IMR-90 (cell line): ENCODE measurements at regions not wholly inside any gene's neighbourhood (a gene's known extent, or its start where the extent isn't known, plus 50 kb on each side); places are given as distances from the start of the nearest gene placed in this dataset.

Experiments
- ATAC-seq: fragments of 200-7000 bp; cut with Tn5 transposase; 2 replicates; pipeline ENCODE4 v1.9.1; 2020; ENCODE audit warnings: low read depth, mild to moderate bottlenecking, moderate library complexity
- BruUV-seq: library from RNA; stranded (reverse); fragments of 400-500 nt; replicated peaks from 2 replicates; lab custom pipeline; 2021; lab: Mats Ljungman, UMichigan
- CTCF ChIA-PET: fragments of 300-600 bp; formaldehyde crosslinking; extraction: SDS; loops from one replicate; lab custom pipeline; 2021; ENCODE audit warnings: antibody characterized with exemption; lab: Yijun Ruan, JAX
- POLR2A ChIA-PET: fragments of 300-600 bp; sonication (Branson Sonifier 250); formaldehyde crosslinking; loops from one replicate; lab custom pipeline; 2022; ENCODE audit warnings: antibody characterized with exemption; ENCODE audit not compliant: unreplicated experiment; lab: Charles Lee
- DNase-seq: peaks from one replicate; pipeline ENCODE4 v3.0.0; 2013
- H2AFZ ChIP-seq: replicated peaks from 2 replicates; pipeline ENCODE3; 2013; ENCODE audit warnings: low read length, mild to moderate bottlenecking; ENCODE audit not compliant: poor library complexity
- H2AK5ac ChIP-seq: 2 replicates; pipeline ENCODE4 v1.6.1; 2013; ENCODE audit warnings: low read depth, low read length, inconsistent platforms
- H2AK9ac ChIP-seq: replicated peaks from 2 replicates; pipeline ENCODE3; 2013; ENCODE audit warnings: mild to moderate bottlenecking, low read depth, low read length, moderate library complexity; ENCODE audit not compliant: poor library complexity
- H2BK120ac ChIP-seq: 2 replicates; pipeline ENCODE4 v1.6.1; 2013; ENCODE audit warnings: low read depth, low read length, inconsistent platforms
- H2BK15ac ChIP-seq: 3 replicates; pipeline ENCODE4 v1.6.1; 2013; ENCODE audit warnings: low read depth, low read length, inconsistent platforms
- H2BK20ac ChIP-seq: 2 replicates; pipeline ENCODE4 v1.6.1; 2013; ENCODE audit warnings: low read depth, mild to moderate bottlenecking, inconsistent platforms, low read length, moderate library complexity
- H2BK5ac ChIP-seq: 2 replicates; pipeline ENCODE4 v1.6.1; 2013; ENCODE audit warnings: mild to moderate bottlenecking, low read depth, low read length, inconsistent platforms; ENCODE audit not compliant: poor library complexity, severe bottlenecking
- H3K14ac ChIP-seq: replicated peaks from 2 replicates; pipeline ENCODE4 v1.6.1; 2013; ENCODE audit warnings: low read depth, low read length, inconsistent platforms
- H3K18ac ChIP-seq: 2 replicates; pipeline ENCODE4 v1.6.1; 2013; ENCODE audit warnings: low read depth, low read length, control low read depth
- H3K23ac ChIP-seq: 2 replicates; pipeline ENCODE4 v1.6.1; 2013; ENCODE audit warnings: low read depth, low read length, inconsistent platforms
- H3K27ac ChIP-seq: 2 replicates; pipeline ENCODE4 v1.5.1; 2013; ENCODE audit warnings: mild to moderate bottlenecking, control low read depth, low read length; ENCODE audit not compliant: insufficient read depth
- H3K27me3 ChIP-seq: 2 replicates; pipeline ENCODE4 v1.6.1; 2013; ENCODE audit warnings: low read length; ENCODE audit not compliant: control insufficient read depth, insufficient read depth
- H3K36me3 ChIP-seq: 2 replicates; pipeline ENCODE4 v1.6.1; 2013; ENCODE audit warnings: low read length, mixed read lengths; ENCODE audit not compliant: control insufficient read depth, insufficient read depth
- H3K4ac ChIP-seq: 2 replicates; pipeline ENCODE4 v1.6.1; 2013; ENCODE audit warnings: low read depth, low read length, inconsistent platforms
- H3K4me1 ChIP-seq: 2 replicates; pipeline ENCODE4 v1.6.1; 2013; ENCODE audit warnings: low read length, mixed read lengths; ENCODE audit not compliant: control insufficient read depth, insufficient read depth
- H3K4me2 ChIP-seq: 2 replicates; pipeline ENCODE4 v1.6.1; 2013; ENCODE audit warnings: low read depth, mild to moderate bottlenecking, control low read depth, low read length, moderate library complexity
- H3K4me3 ChIP-seq: 2 replicates; pipeline ENCODE4 v1.5.1; 2013; ENCODE audit warnings: low read depth, mild to moderate bottlenecking, control low read depth, low read length, moderate library complexity; ENCODE audit not compliant: insufficient read depth
- H3K56ac ChIP-seq: 2 replicates; pipeline ENCODE4 v1.6.1; 2013; ENCODE audit warnings: low read length, inconsistent platforms; ENCODE audit not compliant: insufficient read depth; ENCODE audit errors: extremely low read depth
- H3K79me1 ChIP-seq, 2 experiments: 2 replicates each; pipeline ENCODE4 v1.6.1; 2013; ENCODE audit warnings: low read length in 2 of 2, inconsistent platforms in 1 of 2, low read depth in 1 of 2
- H3K9ac ChIP-seq: 2 replicates; pipeline ENCODE4 v1.6.1; 2013; ENCODE audit warnings: low read depth, low read length, control low read depth
- H3K9me1 ChIP-seq: 2 replicates; pipeline ENCODE4 v1.6.1; 2013; ENCODE audit warnings: low read length, inconsistent platforms; ENCODE audit not compliant: insufficient read depth
- H3K9me3 ChIP-seq: 2 replicates; pipeline ENCODE4 v1.6.1; 2013; ENCODE audit warnings: low read length; ENCODE audit not compliant: control insufficient read depth, insufficient read depth
- H4K20me1 ChIP-seq: 2 replicates; pipeline ENCODE4 v1.6.1; 2013; ENCODE audit warnings: low read length, inconsistent platforms; ENCODE audit not compliant: insufficient read depth
- H4K5ac ChIP-seq: 2 replicates; pipeline ENCODE4 v1.6.1; 2013; ENCODE audit warnings: mild to moderate bottlenecking, low read depth, low read length, control low read depth
- H4K8ac ChIP-seq, 2 experiments: 2 replicates each; pipeline ENCODE4 v1.6.1; 2013; ENCODE audit warnings: low read depth in 2 of 2, low read length in 2 of 2, control low read depth in 1 of 2, inconsistent platforms in 1 of 2
- H4K91ac ChIP-seq: 2 replicates; pipeline ENCODE4 v1.6.1; 2013; ENCODE audit warnings: low read depth, low read length, inconsistent platforms; ENCODE audit not compliant: insufficient read depth
- BHLHE40 ChIP-seq: fragments of 150-350 bp; IDR thresholded peaks from 2 replicates; pipeline ENCODE4 v1.6.1; 2016; ENCODE audit warnings: mild to moderate bottlenecking, low read depth, low read length
- CEBPB ChIP-seq: IDR thresholded peaks from 2 replicates; pipeline ENCODE4 v1.6.1; 2012; ENCODE audit warnings: low read depth, low read length, improper control_type of control experiment
- CHD1 ChIP-seq: IDR thresholded peaks from 2 replicates; pipeline ENCODE4 v1.6.1; 2012; ENCODE audit warnings: low read depth, low read length, improper control_type of control experiment
- CTCF ChIP-seq: conservative IDR thresholded peaks from 2 replicates; pipeline ENCODE4 v1.5.1; 2012; ENCODE audit warnings: mild to moderate bottlenecking, low read depth, low read length, improper control_type of control experiment
- ELK1 ChIP-seq: fragments of 150-350 bp; IDR thresholded peaks from 2 replicates; pipeline ENCODE4 v1.6.1; 2016; ENCODE audit warnings: low read depth, mild to moderate bottlenecking, low read length, moderate library complexity, borderline replicate concordance
- FOS ChIP-seq: fragments of 150-350 bp; IDR thresholded peaks from 2 replicates; pipeline ENCODE4 v1.6.1; 2016; ENCODE audit warnings: low read depth, low read length
- MAFK ChIP-seq: IDR thresholded peaks from 2 replicates; pipeline ENCODE4 v1.6.1; 2012; ENCODE audit warnings: low read depth, low read length, improper control_type of control experiment
- MAZ ChIP-seq: IDR thresholded peaks from 2 replicates; pipeline ENCODE4 v1.6.1; 2012; ENCODE audit warnings: low read depth, mild to moderate bottlenecking, low read length, improper control_type of control experiment, moderate library complexity, borderline replicate concordance
- MXI1 ChIP-seq: IDR thresholded peaks from 2 replicates; pipeline ENCODE4 v1.6.1; 2012; ENCODE audit warnings: low read depth, mild to moderate bottlenecking, low read length, moderate library complexity, borderline replicate concordance
- NFE2L2 ChIP-seq: fragments of 150-350 bp; IDR thresholded peaks from 2 replicates; pipeline ENCODE4 v1.6.1; 2016; ENCODE audit warnings: low read depth, mild to moderate bottlenecking, low read length
- POLR2A ChIP-seq: IDR thresholded peaks from 2 replicates; pipeline ENCODE4 v1.6.1; 2012; ENCODE audit warnings: mild to moderate bottlenecking, low read depth, low read length
- RAD21 ChIP-seq: IDR thresholded peaks from 2 replicates; pipeline ENCODE4 v1.6.1; 2012; ENCODE audit warnings: low read length, improper control_type of control experiment
- RCOR1 ChIP-seq: IDR thresholded peaks from 2 replicates; pipeline ENCODE4 v1.6.1; 2012; ENCODE audit warnings: mild to moderate bottlenecking, low read length, improper control_type of control experiment; ENCODE audit not compliant: insufficient replicate concordance
- RFX5 ChIP-seq: IDR thresholded peaks from 2 replicates; pipeline ENCODE4 v1.8.0; 2012; ENCODE audit warnings: low read depth, mild to moderate bottlenecking, low read length, moderate library complexity
- SMC3 ChIP-seq: fragments of 150-350 bp; IDR thresholded peaks from 2 replicates; pipeline ENCODE4 v1.6.1; 2016; ENCODE audit warnings: low read depth, mild to moderate bottlenecking, antibody characterized with exemption, low read length, moderate library complexity
- USF2 ChIP-seq: fragments of 150-350 bp; IDR thresholded peaks from 2 replicates; pipeline ENCODE4 v1.6.1; 2017; ENCODE audit warnings: mild to moderate bottlenecking, antibody characterized with exemption, low read length, low read depth
- WGBS, 2 experiments: methylation state at CpG; one replicate each; pipeline versions ENCODE4 v1.1.5 to v1.1.7; 2013; ENCODE audit warnings: missing lambda C conversion rate in 2 of 2; ENCODE audit not compliant: insufficient read length in 1 of 2; ENCODE audit errors: extremely low coverage in 2 of 2; 5-methylcytosine and 5-hydroxymethylcytosine counted together
- dilution Hi-C: fragments of 300-500 bp; cut with HindIII; formaldehyde crosslinking; loops from one replicate; pipeline ENCODE4 v1.14.3; 2018; ENCODE audit warnings: low sequenced_read_pairs; ENCODE audit not compliant: unreplicated experiment
- in situ Hi-C: fragments of 300-500 bp; cut with MboI; formaldehyde crosslinking; loops from 3 replicates; pipeline ENCODE4 v1.14.3; 2019; ENCODE audit warnings: low sequenced_read_pairs, inconsistent platforms, mixed read lengths
- intact Hi-C: fragments of 100-400 bp; cut with micrococcal nuclease; formaldehyde crosslinking; loops from 2 replicates; pipeline ENCODE4 v1.10.0; 2022

GRCh38 chr13:42373048-42373812, 101.3 kb downstream of the AKAP11 start:
- no peak overlapping the region for H3K4me3 ChIP-seq
- no peaks in the 10 kb centered on the region for H4K20me1 ChIP-seq
- no peaks in the 10 kb centered on the region for H3K9me1 ChIP-seq
- no peak overlapping the region for H3K18ac ChIP-seq
- ATAC-seq (no peak), DNase-seq (no peak)
- no peak overlapping the region for H2BK5ac ChIP-seq
- H3K36me3 ChIP-seq, result no peaks in the 10 kb centered on the region
- no peak overlapping the region for H3K14ac ChIP-seq
- no peak overlapping the region for H4K8ac ChIP-seq
- no peak overlapping the region for H2BK20ac ChIP-seq
- in situ Hi-C loops, result no loop called here
- no peaks in the 10 kb centered on the region for H3K79me1 ChIP-seq
- TF ChIP-seq RCOR1 (no peak), ELK1 (no peak), RFX5 (no peak), SMC3 (no peak), CTCF (no peak), POLR2A (no peak), NFE2L2 (no peak), MXI1 (no peak), MAFK (no peak), CHD1 (no peak), CEBPB (no peak), RAD21 (no peak), BHLHE40 (no peak), USF2 (no peak), MAZ (no peak), FOS (no peak)
- H2BK15ac ChIP-seq, result no peak overlapping the region
- no TSS peak for BruUV-seq
- intact Hi-C loops, result no loop called here
- no peak overlapping the region for H3K27ac ChIP-seq
- no peaks in the 10 kb centered on the region; the same call in none of the 2 replicates for H3K27me3 ChIP-seq
- no peak overlapping the region for H2AK5ac ChIP-seq
- no peak overlapping the region for H3K9ac ChIP-seq
- H3K56ac ChIP-seq, result no peak overlapping the region
- H3K23ac ChIP-seq, result no peak overlapping the region
- no peak overlapping the region for H3K4ac ChIP-seq
- ChIA-PET CTCF (no interaction called here), POLR2A (no interaction called here)
- no peak overlapping the region for H2AK9ac ChIP-seq
- 70% methylated on average over 2 of the region's 7 CpGs; no CpG with 5 or more reads in 1 of the 2 experiments for WGBS, 2 experiments
- no peak overlapping the region for H4K5ac ChIP-seq
- dilution Hi-C loops, result no loop called here
- no peak overlapping the region for H2AFZ ChIP-seq
- H3K4me2 ChIP-seq, result no peak overlapping the region
- no peak overlapping the region for H2BK120ac ChIP-seq
- no peak overlapping the region for H4K91ac ChIP-seq
- H3K4me1 ChIP-seq, result no peaks in the 10 kb centered on the region
- H3K9me3 ChIP-seq, result no peaks in the 10 kb centered on the region
